Muscle of arm (tissue), 1 donor: ENCODE measurements at regions not wholly inside any gene's neighbourhood (a gene's known extent, or its start where the extent isn't known, plus 50 kb on each side); places are given as distances from the start of the nearest gene placed in this dataset.
A peak's percentile ranks its signal among the peaks of the same experiment; 100 is the strongest.
"Not testable (repeated sequence)": the region's sequence is repeated elsewhere in the genome, so short reads cannot be mapped to it uniquely, and the experiment has no call there.

Experiments used
- DNase-seq: peaks from one replicate; pipeline ENCODE4 v3.0.0-alpha.2; 2013

DNA sequence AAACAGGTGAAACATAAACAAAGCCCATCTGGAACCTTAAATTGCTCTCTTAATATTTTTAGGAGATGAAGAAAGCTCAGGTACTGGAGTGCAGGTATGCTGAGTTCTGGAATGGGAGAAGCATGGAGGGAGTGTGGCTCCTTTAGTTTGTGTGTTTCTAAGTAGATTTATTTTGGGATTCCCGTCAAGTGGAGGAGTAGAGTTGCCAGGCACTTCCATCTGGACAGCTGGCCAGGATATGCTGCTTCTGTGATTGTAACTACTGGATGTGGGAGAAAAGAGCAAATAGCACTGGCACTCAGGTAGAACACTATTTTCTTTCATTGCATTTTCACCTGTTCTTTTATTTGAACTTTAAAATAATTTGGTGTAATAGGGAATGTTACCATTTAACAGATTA is 182.3 kb upstream of the MAST4 start:
- DNase-seq = no peak

DNA sequence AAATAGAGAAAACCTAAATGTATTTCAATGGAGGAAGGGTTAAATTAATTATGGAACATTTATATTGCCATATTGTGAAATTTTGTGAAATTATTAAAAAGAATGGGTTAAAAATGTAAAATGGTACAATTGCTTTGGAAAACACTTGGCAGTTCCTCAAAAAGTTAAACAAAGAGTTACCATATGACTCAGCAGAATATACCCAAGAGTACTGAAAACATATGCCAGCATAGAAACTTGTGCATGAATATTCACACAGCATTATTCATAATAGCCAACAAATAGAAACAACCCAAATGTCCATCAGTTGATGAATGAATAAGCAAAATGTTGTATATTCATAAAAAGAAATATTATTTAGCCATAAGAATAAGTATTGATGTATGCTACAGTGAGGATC is 181.0 kb upstream of the MAST4 start:
- DNase-seq = no peak

DNA sequence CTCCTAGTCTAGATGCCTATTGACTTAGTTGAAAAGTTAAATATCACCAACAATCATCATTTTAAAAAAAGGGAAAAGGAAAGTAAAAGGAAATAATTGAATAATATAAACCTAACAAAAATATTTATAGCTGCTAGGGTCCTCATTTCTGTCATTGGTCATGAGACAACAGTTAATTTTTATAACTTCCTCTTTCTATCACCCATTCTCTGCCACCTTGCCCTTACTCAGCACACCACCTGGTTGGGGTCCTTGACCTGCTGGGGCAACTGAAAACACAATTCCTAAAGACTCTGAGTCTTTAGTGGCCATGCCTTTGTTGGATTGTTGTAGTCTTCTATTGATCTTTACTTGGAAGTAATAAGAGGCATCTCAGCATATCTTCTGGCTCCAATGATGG is 179.5 kb upstream of the MAST4 start:
- no peak for DNase-seq

DNA sequence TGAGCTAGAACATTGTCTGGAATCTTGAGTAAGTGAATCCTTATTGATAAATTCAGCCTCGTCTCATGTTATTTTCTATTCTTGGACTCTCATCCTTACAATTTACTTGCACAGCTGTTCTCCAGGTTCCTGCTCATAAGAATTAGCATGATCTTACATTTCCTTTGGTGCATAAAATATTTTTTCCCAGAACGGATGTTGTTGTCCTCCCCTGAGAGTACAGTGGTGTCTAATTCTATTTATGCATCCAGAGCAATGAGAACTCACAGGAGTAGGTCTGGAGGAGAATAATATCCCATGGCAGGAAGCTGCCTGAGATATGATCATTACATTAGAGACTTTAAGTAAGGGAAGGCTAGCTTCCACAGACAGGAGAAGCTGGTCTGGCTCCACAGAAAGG is 178.4 kb upstream of the MAST4 start:
- no peak for DNase-seq

DNA sequence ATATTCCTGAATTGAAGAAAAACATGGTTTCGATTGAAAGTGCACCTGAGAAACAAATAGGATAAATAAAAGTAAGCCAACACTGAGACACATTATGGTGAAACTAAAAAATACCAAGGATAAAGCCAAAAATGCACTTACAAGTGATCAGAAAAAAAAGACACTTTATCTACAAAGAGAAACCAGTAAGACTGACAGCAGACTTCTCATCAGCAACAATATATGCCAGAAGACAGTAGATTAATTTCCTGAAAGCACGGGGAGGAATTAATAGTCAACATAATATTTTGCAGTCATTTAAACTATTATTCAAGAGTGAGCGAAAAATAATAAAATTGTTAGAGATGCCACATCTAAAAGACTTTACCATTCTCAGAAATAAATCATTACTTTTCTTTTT is 172.7 kb upstream of the MAST4 start:
- DNase-seq = no peak

DNA sequence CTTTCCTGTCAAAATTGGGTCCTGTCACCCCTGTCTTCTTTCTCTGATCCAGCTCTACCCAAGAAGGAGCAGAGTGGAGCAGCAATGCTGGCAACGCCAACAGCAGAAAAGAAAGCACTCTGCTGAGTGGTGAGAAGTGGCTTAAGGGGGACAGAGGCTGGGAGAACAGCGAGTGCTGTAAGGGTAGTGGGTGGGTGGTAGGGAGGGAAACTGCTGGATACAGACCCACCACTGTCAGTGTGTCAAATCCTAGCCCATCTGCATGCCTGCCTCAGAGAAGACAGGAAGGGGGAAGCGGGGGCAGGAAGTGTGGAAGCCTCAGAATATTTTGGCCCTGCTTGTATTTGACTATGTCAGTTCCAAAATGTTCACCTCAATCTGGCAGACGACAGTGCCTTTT is 170.4 kb upstream of the MAST4 start:
- DNase-seq = no peak

DNA sequence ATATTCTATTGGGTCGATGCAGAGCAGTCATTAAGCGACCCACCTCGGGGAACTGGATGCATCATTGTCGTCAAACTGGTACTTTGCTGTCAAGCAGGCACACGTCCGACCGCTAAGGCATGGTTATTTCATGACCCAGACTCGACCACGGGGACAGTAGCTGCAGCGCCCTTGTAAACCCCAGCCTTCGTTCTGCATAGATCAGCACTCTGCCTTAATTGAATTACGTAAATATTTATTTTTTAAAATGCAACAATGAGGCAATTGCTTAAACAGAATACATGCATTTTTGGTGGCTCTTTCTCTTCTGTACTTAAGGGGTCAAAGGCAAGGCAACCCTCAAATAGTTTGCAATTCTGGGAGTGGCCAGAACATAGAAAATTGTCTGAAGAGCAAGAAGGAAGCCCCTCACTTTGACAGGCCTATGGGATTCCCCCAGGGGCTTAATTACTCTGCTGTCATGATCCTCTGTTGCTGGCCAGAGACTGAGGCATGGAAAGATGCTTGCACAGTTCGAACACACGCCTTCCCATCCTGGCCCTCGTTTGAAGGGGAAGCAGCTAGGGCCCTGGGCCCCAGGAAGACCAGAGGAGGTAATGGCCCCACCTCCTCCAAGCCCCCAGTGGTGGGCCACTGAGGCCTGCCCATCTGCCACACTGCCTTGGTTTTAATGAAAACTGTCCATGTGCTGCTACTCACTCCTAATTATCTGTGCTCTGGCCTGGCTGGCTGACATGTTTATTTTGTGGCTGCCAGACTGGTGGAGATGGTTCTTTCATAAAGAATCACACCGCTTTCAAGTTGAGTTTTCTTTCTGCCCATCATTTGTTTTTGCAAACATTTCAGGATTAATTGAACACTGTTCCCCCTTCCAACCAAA is 169.7 kb upstream of the MAST4 start:
- no peak for DNase-seq

DNA sequence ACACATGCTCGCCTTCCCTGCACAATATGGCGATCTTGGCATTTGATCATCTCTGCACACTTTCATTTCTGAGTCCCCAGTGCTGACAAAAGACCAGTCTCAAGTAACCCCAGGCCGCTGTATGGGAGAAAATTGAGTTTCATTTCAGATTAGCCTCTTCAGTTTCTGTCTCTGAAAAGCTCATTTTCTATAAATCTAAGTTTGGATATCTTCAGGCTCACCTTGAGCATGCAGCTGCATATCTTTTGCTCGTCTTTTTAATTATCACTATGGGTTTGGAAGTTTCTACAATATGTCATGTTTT is 169.1 kb upstream of the MAST4 start:
- no peak for DNase-seq

DNA sequence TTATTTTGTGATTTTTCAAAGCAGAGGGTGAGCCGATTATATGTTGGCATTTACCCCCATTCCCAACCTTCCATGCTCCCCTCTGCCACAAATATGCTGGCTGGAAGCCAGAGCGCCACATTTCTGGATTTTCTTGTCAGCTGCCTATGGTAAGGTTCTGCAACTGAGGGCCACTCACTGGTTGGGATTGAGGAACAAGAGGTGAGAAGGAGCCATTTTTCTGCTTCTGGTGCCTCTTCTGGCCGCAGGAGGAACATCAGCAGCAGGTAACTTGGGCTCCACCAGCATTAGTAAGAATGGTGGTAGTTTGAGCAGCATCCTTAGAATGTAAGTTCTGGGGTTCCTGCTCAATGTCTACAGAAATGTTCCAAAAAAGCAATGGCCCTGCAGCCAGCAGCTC is 159.5 kb upstream of the MAST4 start:
- no peak for DNase-seq

DNA sequence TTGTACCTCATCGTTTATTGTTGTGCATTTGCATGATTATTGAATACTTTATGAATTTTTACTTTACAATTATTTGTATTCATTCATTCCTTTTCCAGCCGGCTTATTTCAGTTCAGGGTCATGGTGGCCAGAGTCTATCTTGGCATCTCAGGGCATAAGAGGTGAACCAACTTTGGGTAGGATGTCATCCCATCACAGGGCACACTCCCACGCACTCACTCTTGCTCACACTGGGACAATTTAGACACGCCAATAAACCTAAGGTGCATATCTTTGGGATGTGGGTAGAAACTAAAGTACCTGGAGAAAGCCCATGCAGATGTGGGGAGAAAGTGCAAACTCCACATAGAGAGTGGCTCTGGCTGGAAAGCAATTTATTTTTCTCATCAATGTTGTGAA is 158.1 kb upstream of the MAST4 start:
- no peak for DNase-seq

DNA sequence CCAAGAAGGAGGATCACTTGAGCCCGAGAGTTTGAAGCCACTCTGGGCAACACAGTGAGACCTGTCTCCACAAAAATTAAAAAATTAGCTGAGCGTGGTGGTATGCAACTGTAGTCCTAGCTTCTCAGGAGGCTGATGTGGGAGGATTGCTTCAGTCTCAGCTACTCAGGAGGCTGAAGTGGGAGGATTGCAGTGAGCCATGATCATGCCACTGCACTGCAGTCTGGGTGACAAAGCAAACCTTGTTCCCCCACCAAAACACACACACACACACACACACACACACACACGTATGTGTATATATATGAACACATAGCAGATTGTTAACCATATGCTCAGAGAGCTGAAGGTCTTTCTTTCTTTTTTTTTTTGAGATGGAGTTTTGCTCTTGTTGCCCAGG is 157.5 kb upstream of the MAST4 start:
- DNase-seq = no peak

DNA sequence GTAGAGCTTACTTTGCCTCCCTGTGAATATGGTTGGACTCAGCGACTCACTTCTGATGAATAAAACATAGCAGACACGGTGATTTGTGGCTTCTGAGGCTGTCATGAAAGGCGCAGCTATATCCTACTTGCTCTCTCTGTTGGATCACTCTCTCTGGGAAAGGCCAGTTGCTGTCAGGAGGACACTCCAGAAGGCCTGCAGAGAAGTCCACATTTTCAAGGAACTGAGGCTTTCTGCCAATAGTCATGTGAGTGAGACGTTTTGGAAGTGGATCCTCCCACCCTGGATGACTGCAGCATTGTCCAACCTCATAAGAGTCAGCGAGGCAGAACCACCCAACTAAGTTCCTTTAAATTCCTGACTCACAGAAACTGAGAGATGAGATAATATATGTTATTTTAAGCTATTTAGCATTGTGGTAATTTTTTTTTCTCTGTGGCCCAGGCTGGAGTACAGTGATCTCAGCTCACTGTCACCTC is 156.0 kb upstream of the MAST4 start:
- peak; percentile 35 for DNase-seq

DNA sequence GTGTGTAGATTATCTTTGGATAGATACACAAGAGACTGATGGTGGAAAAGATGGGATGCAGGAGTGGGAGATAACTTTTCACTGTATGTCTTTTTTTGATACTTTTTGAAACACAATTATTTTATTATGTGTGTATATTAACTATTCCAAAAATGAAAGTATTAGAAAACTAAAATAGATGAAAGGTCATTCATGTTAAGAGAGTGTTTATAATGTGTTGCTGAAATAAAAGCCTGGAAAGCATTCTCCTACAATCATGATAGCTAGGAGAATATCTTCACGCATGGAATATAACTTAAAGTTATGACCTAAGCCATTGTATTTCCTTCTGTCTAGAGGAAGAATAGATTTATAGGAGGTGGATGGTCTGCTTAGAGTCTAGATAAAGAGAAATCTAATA is 154.8 kb upstream of the MAST4 start:
- no peak for DNase-seq

DNA sequence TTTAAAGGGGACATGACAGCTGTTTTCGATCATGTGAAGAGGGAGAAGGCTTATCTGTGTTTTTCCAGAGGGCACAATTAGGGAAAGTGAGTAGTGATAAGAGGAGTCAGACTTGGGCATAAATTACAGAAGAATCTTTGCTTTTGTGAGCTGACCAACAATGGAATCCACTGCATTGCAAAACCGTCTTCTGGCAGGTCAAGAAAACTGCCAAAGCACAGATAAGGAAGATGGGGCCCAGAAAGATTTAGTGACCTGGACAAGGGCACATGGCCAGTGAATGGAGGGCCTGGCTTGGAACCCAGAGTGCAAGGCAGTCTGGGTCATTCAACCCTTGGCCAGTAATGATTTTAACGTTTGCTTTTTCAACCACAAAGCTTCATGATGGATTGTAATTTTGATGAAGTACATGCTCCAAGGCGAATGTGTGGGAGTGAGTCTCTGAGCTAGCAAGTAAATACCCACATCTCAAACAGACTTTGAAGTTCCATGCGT is 153.2 kb upstream of the MAST4 start:
- no peak for DNase-seq

DNA sequence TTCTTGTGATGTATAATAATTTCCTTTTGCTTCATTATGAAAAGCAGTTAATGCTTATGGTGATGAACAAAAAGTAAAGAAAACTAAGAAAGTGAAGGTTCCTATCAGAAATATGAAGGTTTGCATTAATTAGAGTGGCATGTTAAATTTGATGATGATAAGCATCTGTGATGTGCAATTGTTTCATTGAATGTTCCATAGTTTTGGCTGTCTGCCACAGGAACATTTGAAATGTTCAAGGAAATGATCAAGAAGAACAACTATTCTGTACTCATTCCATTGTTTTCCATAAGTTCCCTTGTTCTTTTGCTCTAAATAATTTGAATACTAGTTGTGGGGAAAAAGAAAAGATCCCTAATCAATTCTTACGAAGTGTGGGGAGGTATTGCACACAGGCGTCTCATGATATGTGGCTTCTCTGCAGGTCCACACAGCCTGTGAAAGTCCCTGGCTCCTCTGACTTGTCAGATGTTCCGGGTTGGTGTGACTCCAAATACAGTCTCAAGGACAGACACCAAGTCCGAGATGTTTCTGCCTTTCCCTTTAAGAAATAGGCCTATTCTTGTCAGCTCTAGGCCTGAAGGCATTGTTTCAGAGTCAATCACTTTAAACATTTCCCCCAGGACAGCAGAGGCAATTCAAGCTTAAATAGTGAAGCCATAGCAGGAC is 152.6 kb upstream of the MAST4 start:
- DNase-seq = no peak

DNA sequence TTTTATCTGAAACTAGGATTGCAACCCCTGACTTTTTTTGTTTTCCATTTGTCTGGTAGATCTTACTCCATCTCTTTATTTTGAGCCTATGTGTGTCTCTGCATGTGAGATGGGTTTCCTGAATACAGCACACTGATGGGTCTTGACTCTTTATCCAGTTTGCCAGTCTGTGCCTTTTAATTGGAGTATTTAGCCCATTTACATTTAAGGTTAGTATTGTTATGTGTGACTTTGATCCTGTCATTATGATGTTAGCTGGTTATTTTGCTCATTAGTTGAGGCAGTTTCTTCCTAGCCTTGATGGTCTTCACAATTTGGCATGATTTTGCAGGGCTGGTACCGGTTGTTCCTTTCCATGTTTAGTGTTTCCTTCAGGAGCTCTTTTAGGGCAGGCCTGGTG is 148.1 kb upstream of the MAST4 start:
- DNase-seq = not testable (repeated sequence)

DNA sequence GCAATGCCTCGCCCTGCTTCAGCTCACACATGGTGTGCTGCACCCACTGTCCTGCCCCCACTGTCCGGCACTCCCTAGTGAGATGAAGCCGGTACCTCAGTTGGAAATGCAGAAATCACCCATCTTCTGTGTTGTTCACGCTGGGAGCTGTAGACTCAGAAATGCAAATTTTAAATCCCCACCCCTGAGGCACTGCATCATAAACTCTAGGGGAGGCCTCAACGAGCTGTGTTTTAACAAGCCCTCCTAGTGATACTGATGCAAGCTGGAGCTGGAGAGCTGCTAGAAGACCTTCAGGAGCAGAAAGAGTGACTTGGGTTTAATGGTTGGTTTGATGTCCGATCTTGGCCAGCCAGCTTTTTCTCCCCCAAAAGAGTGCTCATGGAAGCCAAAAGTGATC is 146.0 kb upstream of the MAST4 start:
- no peak for DNase-seq

DNA sequence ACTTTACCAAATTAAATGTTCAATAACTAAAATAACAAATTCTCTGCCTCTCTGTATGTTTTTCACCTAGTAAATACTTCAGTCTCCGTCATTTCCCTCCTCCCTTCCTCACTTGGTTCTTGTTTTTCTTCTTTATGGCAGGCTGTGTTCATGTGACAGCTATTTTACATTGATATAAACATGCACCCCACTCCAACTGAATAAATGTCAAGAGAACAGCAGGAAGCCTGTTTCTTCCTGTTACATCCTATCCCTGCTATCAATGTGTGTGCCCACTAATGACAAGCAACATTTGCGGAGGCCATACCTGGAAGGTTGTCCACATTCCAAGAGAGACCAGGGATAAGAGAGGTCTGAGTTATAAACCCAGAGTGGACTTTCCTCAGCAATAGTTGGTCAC is 145.2 kb upstream of the MAST4 start:
- DNase-seq = no peak

DNA sequence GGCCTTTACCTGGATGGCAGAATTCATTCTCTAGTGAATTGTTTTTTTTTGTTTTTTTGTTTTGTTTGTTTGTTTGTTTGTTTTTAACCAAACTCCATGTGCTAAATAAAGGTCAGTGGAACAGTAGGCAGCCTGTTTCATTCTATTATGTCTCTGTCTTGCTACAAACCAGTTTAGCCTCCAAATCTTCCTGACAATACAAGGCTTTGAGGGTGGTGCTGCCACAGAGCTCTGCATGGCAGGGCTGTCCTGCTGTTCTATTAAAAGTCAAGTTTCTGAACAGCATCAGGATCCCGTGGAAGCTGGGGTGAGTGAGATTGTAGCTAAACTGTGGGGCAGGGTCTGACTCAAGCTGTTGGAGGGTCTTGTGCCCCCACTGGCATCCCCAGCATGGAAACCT is 144.1 kb upstream of the MAST4 start:
- no peak for DNase-seq

DNA sequence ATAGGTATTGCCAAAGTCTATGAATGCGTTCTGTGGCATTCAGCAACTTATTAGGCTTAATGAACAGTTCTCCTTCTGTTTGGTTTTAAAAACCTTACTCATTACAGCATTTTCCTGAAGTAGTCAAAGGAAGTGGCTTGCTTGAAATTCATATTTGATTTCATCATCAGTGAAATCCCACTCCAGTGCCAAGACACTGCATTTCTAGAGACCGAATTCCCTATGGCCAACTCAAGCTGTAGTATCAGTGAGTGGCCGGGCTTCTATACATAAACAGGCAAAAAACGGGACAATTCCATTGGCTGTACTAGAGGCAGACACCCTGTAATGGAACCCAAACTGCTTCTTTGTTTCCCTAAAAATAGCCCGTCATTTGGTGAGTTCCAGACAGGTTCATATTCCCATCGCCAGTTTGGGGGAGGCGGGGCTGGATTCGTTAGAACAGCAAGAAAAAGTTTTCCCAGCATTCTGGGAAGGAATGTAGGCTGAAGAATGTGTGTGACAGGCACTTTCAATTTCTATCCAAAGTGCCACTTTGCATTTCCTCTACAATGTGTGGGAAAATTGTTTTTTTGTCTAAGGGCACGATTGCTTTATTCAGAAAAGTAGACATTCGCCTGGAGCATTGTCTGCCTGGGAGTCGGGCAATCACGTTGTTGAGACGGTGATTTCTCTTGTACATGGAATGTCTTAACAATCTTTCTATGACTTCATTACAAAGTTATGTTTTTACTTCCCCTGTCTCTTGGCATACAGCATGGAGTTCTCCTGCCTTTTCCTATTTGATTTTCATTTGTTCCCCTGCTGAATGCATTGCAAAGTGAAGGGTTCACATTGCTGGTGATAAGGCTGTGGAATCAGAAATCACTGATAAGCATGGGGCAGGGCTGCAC is 141.8 kb upstream of the MAST4 start:
- DNase-seq = no peak

DNA sequence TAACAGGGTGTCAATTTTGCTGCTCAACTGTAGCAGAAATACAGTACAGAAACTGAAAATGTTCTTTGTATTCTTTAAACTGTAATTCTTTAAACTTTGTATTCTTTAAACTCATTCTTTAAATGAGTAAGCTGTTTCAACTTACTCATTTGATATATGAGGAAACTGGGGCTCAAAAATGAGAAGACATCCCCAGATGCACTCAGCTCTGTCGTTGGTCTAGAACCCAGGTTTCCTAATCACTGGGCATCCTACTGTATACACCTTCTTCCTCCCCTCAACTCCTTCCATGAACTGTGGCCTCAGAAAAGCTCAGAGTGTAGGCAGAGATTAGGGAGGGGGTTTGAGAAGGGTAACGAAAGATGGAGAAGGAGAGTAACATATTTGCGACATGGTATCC is 136.5 kb upstream of the MAST4 start:
- DNase-seq = no peak

DNA sequence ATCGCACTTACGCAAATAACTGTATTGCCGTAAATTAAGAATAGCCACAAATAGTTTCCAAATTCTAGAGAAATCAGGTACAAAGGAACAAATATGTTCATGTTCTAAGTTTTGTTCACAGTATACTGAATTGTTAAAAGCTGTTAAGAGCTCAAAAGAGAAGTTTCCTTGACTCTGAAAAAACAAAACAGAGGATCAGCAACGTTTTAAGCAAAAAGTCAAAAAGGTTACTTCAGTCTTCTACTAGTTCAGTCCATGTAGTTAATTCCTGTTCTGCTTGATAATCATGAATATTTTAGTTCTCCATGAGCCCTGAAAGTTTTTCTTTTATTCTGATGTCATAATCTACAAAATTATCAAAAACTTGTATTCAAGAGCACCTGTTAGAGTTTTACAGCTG is 128.6 kb upstream of the MAST4 start:
- no peak for DNase-seq

DNA sequence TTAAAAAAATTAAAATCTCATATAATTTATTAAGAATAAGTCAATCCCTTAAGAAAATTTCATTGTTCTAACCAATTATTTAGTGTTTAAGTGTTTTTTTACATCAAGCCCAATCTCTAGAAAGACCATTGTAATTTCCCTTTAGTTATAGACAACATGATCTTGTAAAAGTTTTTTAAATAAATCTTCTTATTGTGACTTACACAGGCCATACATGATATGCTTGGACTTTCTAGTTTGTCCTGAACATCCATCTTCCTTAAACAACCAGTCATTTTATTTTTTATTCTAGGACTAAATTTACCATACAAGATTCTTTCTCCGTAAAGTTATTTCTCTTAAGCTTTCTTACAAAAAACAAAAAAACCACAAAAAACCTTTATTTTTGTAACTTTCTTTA is 126.5 kb upstream of the MAST4 start:
- DNase-seq = no peak
